SIG-M5 treated with dmso at 0.1 percent for 504 hours (cell line): ENCODE measurements at regions not wholly inside any gene's neighbourhood (a gene's known extent, or its start where the extent isn't known, plus 50 kb on each side); places are given as distances from the start of the nearest gene placed in this dataset.
A peak's percentile ranks its signal among the peaks of the same experiment; 100 is the strongest.
"Not testable (repeated sequence)": the region's sequence is repeated elsewhere in the genome, so short reads cannot be mapped to it uniquely, and the experiment has no call there.

Source experiments
- DNase-seq: peaks from one replicate; lab custom pipeline; 2025; ENCODE audit not compliant: unreplicated experiment; lab: John Stamatoyannopoulos, UW

DNA sequence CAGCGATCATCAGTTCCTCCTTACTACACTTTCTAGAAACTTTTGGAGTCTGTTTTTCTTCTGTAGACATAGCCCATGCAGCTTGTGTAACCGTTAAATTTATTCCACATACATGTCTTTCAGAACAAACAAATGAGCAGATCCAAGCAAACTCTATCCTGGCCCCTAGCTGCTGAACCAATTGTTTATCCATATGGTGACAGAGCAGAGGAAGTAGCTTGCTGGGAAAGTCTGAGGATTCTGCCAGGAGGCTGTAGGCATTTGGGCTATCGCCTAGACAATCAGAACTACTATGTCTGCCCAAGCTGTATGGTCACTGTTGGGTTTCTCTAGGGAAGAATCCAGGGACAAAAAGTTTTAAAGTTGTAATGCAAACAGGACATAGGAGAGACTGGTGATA, 343.7 kb downstream of the SPRY2 start:
- DNase-seq, result no peak

DNA sequence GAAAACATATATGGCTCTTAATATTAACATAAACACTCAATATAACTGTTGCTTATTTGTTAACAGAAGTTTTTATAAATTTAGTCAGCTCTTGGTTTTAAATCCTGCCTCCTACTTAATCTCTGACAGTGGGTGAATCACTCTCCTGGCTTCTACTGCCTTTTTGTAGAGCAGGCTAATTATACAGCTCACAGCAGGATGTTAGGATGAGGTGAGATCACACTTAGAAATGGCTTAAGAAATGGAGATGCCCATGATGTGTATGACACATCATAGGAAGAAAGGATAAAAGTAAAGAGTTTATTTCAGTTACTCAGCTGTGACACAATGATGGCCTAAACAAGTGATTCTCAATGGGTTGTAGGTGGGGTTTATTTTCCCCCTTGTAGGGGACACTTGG, 345.6 kb downstream of the SPRY2 start:
- no peak for DNase-seq

DNA sequence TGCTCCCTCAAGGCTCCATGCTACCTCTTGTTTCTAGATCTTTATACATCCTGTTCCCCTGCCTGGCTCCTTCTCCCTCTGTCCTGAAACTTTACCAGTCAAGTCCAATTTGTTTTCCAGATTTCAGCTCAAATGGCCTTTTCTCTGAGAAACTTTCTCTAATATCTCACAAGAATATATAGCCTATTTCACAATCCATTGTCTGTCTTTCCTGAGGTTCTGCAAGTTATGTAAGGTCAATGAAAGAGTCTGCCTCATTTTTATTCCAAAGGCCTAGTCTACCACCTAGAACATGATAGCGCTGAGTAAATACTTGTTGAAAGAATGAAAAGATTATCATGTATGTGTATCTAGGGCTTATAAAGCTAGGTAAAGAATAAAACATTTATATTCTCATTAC, 348.8 kb downstream of the SPRY2 start:
- no peak for DNase-seq

DNA sequence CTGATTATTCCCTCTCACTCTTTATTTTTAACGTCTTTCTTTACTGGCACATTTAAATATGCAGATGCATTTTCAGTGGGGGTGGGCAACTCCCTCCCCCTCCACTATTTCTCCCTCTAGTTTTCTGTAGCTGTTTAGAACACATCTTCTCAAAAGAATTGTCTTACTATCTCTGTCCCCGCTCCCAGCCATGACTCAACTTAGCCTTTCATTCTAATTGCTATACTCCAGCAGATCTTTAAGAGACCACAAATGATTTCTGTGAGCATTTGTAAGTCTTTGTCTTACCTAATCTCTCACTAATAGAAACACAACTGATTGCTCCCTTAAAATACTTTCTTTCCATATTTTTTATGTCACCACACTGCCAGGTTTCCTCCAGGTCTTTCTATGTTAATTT, 350.9 kb downstream of the SPRY2 start:
- DNase-seq, result no peak

DNA sequence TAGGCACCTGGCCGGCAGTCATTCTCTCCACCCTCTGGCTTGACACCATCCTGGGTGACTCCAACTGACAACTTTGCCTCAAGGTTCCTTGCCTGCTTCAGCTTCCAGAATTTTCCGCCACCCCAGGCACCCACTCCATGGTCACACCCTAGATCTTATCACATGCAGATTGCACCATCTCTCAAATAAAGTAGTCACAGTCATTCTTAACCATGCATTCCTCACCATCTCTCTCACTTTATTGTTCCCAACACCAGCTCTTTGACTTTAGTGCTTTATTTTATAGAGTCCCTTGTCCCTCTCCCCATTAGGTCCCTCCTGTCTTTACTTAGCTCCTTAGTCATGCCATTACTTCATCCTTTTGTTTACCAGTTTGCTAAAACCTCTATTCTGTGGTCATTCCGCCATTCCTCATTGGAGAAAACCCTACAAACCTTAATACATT, 351.7 kb downstream of the SPRY2 start:
- no peak for DNase-seq

DNA sequence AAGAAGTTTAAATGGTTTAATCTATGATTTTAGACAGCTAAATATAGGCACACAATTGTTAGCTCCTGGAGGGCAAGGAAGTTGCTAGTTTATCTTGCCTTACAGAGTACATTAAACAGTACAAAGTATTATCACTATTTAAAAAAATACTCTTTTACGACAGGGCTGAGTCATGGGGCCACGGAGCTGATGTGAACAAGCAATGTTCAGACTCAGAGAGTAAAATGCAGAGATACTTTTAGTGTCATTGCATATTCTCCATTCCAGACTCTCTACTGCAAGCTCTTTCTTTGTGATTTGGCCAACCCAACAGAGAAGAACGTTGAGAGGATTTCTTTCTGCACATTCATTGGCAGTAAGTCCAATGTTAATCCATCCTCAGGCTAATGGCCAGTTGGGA, 352.4 kb downstream of the SPRY2 start:
- DNase-seq, result no peak

DNA sequence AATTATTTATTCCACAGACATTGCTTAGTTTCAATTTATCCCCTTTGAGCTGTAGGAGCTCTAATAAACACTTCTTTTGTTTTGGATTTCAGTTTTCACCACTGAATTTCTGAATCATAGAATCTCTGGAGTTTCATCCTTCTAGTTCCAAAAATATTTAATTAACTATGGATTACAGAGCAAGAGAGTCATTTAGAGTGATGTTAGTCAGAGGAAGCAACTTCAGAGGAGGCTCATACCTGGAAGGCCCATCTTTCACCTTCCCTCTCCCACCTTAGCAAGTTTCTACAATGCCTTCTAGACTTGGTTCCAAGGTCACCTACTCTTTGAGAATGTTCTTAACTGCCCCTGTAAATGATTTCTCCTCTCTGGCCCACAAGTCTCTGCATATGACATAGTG, 353.2 kb downstream of the SPRY2 start:
- DNase-seq, result no peak

DNA sequence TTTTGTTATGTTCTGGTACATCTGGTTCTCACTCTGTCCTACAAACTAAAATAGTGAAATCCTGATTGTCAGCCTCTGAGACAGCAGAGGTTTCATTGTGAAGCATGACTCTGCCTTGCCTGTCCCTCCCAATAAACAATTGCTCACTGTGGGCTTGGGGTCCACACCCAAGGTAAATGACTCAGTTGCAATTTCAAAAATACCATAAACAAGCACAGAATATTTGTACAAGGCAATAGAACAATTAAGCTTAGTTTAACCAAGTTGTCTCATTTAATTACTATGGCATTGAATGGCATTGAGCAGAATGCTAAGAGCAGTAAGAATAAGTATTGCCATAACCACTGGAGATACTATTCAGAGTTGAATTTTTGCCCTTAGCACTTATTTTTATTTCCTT, 353.6 kb downstream of the SPRY2 start:
- no peak for DNase-seq

DNA sequence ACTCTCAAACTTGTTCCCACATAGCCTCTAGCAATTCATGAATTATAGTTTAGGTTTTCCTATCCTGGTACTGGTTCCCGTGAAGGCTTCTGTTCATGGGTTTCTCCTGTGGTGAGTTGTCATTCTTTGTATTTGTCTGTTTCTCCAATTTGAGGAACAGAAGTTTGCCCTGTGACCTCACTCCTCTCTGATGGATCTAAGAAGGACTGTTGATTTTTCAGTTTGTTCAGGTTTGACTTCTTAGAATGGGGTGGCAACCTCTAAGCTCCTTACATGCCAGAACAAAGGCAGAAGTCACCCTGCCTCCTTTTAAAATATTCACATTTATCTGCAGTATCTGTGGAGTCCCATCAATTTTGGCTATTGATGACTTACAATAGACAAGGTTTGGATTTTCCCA, 354.0 kb downstream of the SPRY2 start:
- no peak for DNase-seq

DNA sequence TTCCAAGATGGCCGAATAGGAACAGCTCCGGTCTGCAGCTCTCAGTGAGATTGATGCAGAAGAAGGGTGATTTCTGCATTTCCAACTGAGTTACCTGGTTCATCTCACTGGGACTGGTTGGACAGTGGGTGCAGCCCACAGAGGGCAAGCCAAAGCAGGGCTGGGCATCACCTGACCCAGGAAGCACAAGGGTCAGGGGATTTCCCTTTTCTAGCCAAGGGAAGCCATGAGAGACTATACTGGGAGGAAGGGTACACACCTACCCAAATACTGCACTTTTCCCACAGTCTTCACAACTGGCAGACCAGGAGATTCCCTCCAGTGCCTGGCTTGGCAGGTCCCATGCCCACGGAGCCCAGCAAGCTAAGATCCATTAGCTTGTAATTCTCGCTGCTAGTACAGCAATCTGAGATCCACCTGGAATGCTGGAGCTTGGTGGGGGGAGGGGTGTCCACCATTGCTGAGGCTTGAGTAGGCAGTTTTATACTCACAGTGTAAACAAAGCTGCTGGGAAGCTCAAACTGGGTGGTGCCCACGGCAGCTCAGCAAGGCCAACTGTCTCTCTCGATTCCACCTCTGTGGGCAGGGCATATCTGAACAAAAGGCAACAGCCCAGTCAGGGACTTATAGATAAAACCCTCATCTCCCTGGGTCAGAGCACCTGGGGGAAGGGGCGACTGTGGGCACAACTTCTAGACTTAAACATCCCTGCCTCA, 365.8 kb downstream of the SPRY2 start:
- not testable (repeated sequence) for DNase-seq

DNA sequence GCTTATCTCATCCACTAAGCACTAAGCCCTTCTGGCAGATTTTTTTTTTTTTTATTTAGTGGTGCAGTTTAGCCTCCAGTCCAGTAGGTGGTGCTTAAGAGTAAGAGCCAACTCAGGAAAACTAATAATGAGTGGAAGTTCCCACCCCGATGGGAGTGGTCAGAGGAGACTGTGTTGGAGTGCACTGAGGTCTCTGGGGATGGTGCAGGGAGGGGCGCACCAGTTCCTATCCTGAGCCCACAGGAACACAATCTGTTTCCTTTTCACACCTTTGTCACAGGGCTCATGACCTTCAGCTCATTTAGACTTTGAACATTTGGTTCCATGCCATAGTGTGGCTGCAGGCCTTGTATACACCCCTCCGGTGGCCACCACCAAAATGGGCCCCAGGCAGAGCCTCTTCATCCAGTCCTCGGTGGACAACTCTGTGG, 367.4 kb downstream of the SPRY2 start:
- DNase-seq, result no peak

DNA sequence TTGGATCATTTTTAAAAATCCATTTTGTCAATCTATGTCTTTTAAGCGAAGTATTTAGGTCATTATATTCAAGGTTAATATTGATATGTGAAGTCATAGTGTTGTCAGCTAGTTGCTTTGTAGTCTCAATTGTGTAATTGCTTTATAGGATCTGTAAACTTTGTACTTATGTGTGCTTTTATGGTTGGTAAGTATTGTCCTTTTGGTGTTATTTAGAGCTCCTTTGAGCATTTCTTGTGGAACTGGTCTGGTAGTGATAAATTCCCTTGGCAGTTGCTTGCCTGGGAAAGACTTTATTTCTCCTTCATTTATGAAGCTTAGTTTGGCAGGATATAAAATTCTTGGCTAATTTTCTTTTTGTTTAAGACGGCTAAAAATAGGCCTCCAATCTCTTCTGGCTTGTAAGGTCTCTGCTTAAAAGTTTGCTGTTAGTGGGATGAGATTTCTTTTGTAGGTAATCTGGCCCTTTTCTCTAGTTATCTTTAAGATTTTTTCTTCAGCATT, 368.8 kb downstream of the SPRY2 start:
- DNase-seq, result no peak

DNA sequence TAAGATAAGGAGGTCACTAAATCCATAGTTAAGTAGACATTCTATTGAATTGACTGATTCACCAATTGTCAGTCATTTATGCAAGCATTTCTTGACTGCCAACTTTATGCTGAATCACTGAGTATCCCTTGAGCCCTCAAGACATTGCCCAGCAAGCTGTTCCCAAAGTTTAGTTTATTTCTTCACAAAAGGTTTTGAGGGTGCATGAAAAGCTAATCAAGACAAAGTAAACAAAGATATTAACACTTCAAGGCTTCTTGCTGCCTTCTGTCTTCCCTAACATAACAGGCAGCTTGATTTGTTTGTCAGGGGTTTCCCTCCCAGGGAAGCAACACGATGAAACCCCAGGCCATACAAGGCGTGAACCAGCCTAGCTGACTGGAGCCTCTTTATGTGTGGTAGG, 374.4 kb downstream of the SPRY2 start:
- DNase-seq, result no peak

DNA sequence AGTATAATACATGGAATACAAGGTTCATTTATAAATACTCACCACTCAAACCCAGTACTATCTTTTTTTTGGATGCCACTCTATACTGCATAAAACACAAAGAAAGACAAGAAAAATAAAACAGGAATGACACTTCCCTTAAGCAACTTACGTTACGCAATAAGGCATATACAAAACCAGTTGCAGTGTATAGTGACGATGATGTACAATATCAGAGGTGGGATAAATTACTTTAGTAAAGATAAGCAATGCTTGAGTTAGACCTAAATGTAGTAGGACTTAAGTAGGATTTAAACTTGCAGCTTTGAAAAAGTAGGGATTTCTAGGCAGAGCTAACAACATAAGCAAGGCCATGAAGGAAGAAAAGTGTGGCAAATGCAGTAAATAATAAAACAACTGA, 374.9 kb downstream of the SPRY2 start:
- peak; percentile 16 for DNase-seq

DNA sequence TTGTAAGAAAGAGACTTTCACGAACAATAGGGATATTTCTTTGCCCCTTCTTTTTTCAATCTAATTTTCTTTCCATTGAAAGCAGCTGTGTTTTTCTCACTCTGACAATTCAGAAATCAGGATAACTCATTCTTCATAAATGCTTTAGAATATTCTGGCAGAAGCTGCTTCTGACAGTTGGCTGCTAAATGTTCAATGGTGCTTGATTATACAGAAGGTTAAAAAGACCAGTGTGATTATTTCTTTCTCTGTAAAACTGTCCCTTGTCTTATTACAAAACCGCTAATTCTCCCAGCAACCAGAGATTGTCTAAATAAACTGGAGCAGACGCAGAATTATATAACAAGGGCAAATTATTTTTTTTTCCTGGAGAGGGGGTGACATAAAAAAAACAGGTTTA, 394.4 kb downstream of the SPRY2 start:
- DNase-seq, result no peak

DNA sequence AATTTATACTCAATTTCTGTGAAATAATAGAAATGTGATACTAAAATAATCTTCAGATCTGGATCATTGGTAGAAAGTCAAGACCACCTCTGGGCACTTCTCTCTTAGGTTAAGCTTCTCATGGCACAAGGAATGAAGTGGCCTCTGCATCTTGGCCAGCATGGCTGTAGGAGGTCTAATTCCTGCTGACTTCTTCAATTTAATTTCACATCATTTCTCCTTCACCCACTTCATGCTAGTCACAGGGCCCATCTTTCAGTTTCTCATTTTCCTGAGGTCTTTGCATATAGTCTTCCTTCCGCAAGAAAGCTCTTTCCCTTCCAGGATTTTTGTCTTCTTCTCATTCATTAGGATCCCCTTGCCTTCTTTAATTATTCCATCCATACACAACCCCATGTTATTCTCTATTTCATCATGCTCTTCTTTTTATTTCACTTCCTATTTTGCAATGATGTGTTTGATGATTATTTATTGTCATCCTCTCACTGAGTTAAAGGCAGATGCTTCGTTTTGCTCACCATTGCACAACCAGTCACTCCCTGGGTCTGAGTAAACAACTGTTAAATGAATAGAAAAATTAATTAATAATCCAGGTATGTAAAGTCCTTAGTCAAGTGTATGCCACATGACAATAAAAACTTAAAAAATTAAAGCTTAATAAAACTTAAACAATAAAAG, 397.4 kb downstream of the SPRY2 start:
- DNase-seq, result peak; percentile 59

DNA sequence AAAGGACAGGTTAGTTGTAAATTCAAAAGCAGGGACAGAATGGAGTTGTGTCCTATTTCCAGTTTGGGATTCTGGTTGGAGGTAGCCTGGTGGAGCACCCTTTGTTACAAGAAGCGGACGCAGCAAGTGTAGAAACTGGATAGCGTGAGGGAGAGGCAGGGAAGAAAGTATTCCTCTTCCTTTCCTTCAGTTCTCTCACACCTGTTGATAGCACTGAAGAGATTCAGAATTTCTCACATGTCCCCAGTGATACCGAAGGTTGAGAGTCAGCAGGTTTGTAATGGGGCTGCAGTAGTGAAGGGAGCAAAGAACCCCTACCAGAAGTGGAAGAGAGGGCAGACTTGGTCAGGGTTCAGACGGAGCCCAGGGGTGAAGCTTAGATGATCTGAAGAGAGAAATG, 399.2 kb downstream of the SPRY2 start:
- DNase-seq, result no peak

DNA sequence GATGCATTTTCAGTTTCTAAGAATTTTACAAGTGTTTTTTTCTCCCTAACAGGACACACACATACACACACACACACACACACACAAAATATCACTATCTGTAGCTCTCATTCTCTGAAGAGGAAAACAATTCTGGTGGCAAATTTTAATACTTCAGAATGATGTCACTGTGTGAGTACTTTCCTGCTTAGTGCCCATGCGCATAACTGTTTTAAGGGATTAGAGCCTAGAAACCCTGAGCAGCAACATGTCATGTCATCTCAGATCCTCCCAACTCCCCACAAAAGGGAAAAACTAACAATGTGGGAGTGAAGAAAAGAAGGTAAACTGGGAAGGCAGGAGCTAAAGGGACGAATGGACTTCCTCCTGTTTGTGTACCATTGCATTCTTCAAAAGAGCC, 401.2 kb downstream of the SPRY2 start:
- no peak for DNase-seq

DNA sequence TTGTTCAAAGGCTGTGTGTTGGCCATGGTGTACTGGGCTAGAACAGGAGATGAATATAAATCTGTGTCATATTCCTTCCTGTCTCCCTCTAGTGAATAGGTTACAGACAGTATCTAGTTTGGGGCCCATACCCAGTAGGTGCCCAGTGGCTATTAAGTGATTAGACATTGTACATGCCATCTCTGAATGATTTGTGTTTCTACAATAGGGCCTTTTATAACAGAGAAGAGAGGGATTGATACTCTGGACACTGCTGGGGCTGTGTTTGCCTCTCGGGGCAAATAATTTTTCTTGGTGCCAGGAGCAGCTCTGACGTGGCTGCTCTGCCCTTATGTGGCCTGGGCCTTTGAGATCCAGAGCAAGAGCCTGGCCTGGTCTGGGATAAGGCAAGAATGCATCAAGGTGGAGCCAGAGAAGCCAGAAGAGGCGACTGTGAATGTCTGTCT, 403.1 kb downstream of the SPRY2 start:
- no peak for DNase-seq

DNA sequence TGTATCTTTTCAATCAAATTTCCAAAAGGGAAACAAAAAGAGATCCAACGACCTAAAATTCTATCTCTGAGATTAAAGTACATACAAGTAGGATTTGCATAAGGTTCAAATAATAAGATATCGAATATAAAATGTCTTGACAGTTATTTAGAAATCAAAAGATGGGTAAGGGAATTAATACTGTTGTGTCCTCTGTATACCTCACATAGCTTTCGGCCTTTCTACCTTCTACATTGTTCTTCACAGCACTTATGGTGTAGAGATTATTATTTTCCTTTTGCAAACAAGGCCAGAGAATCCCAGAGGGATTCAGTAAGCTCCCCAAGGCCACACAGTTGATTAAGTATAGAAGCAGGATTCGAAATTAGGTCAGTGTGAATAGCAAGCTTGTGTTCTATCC, 403.6 kb downstream of the SPRY2 start:
- no peak for DNase-seq

DNA sequence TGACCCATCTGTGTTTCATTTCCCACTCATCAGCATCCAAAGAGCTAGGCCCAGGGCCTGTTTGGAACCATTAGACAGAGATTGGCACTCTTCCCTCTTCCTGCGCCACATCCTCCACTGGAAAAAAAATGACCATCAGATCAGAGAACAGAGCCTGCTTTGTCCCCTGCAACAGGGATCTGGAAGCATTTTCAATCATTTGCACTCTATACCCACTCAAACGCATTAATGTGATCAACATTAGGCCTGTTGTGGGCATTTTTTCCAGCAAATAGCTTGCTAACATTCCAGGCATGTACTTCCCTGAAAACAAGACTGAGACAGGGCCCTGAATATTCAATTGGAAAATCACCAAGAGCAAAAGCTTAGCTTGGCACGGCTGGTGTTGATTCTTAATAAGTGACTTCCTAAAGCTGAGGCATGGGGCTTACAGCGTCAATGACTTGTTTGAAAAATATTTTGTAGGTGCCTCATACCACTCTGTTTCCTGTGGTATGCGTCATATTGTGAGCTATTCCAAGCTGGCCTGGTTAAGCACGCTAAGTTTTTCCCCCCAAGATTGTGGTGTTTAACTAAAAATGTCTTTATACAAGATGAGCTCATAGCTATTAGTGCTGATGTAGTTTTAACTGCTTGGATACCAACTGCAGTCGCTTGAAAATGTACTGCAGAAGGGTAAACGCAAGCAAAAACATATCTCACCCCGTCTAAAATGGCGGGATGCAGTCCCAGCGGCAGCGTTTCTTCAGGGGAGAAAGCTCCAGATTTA, 404.4 kb downstream of the SPRY2 start:
- DNase-seq, result no peak

DNA sequence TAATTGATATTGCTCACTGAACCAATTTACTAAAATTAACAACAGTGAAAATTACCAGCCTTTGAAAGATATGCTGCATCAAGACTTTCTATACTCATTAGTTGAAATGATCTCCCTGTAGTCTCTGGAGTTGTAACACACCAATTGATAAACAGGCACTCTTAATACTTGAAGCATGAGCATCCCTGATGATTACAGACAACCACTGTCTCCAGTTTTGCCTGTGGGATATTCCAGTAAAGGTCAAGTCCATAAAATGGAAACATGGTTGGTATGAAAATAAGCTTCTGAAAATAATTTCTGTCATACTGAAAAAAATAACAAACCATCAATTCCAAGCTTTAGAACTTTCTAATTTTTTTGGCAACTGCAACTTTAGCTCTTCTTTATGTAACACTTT, 405.8 kb downstream of the SPRY2 start:
- no peak for DNase-seq
